Mammary epithelial cell (primary cell): ENCODE measurements at regions not wholly inside any gene's neighbourhood (a gene's known extent, or its start where the extent isn't known, plus 50 kb on each side); places are given as distances from the start of the nearest gene placed in this dataset.

ENCODE experiments used
- CTCF ChIP-seq, 2 donors: IDR thresholded peaks in 1 of 2; conservative IDR thresholded peaks in 1 of 2; 2 replicates each; pipeline ENCODE4 v1.5.1; 2011 to 2012; ENCODE audit warnings: inconsistent platforms in 2 of 2, low read length in 2 of 2, mild to moderate bottlenecking in 2 of 2, control low read depth in 1 of 2, low read depth in 1 of 2; ENCODE audit not compliant: insufficient read depth in 1 of 2; ENCODE audit errors: extremely low read depth in 1 of 2
- EZH2 ChIP-seq: IDR thresholded peaks from 2 replicates; pipeline ENCODE4 v1.6.1; 2012; ENCODE audit warnings: low read length, inconsistent platforms, borderline replicate concordance

- no peak for TF ChIP-seq EZH2
- TF ChIP-seq CTCF (conservative IDR thresholded peaks at IDR 0.05 in 1 of 2, IDR thresholded peaks at IDR 0.05 in 1 of 2; ENCODE audit: extremely low read depth in 1 of 2, insufficient read depth in 1 of 2, low read depth in 1 of 2, low read length in 2 of 2) = no peak
Observed at GRCh38 chrX:8043121-8043520, 115.9 kb upstream of the PNPLA4 start.
